LoVo (cell line): ENCODE measurements at regions not wholly inside any gene's neighbourhood (a gene's known extent, or its start where the extent isn't known, plus 50 kb on each side); places are given as distances from the start of the nearest gene placed in this dataset.
"Not testable (repeated sequence)": the region's sequence is repeated elsewhere in the genome, so short reads cannot be mapped to it uniquely, and the experiment has no call there.

Experiments
- DNase-seq: peaks from one replicate; pipeline ENCODE4 v3.0.0-alpha.2; 2016; ENCODE audit warnings: low spot score

- DNase-seq: no peak
Observed at GRCh38 chr5:97544678-97545077, 361.6 kb upstream of the RIOK2 start.

GRCh38 chr5:97545446-97545845 lies 362.4 kb upstream of the RIOK2 start:
- no peak for DNase-seq

- DNase-seq: no peak
Observed at GRCh38 chr5:97545886-97546535, 363.0 kb upstream of the RIOK2 start.

- DNase-seq: no peak
Observed at GRCh38 chr5:97547430-97547829, 364.4 kb upstream of the RIOK2 start.

- no peak for DNase-seq
Observed at GRCh38 chr5:97547999-97548738, 365.1 kb upstream of the RIOK2 start.

- DNase-seq: no peak
Observed at GRCh38 chr5:97548739-97549080, 365.7 kb upstream of the RIOK2 start.

GRCh38 chr5:97549496-97549895 lies 366.4 kb upstream of the RIOK2 start:
- no peak for DNase-seq

GRCh38 chr5:97550164-97550563 lies 367.1 kb upstream of the RIOK2 start:
- no peak for DNase-seq

GRCh38 chr5:97550818-97551217 lies 367.8 kb upstream of the RIOK2 start:
- no peak for DNase-seq

- no peak for DNase-seq
Observed at GRCh38 chr5:97553604-97554452, 370.8 kb upstream of the RIOK2 start.

- no peak for DNase-seq
Observed at GRCh38 chr5:97554977-97555643, 372.1 kb upstream of the RIOK2 start.

- no peak for DNase-seq
Observed at GRCh38 chr5:97555644-97555981, 372.6 kb upstream of the RIOK2 start.

GRCh38 chr5:97559827-97560598 lies 377.0 kb upstream of the RIOK2 start:
- no peak for DNase-seq

GRCh38 chr5:97560599-97560993 lies 377.5 kb upstream of the RIOK2 start:
- no peak for DNase-seq

- no peak for DNase-seq
Observed at GRCh38 chr5:97563050-97563657, 380.1 kb upstream of the RIOK2 start.

GRCh38 chr5:97568382-97568781 lies 385.3 kb upstream of the RIOK2 start:
- DNase-seq: no peak

GRCh38 chr5:97570242-97570641 lies 387.2 kb upstream of the RIOK2 start:
- no peak for DNase-seq

- DNase-seq: no peak
Observed at GRCh38 chr5:97575322-97575721, 392.3 kb upstream of the RIOK2 start.

GRCh38 chr5:97576956-97577355 lies 393.9 kb upstream of the RIOK2 start:
- DNase-seq: no peak

GRCh38 chr5:97579977-97580376 lies 396.9 kb upstream of the RIOK2 start:
- not testable (repeated sequence) for DNase-seq

- DNase-seq: no peak
Observed at GRCh38 chr5:97580746-97581145, 397.7 kb upstream of the RIOK2 start.
